ENCODE measurements at regions not wholly inside any gene's neighbourhood (a gene's known extent, or its start where the extent isn't known, plus 50 kb on each side); places are given as distances from the start of the nearest gene placed in this dataset.

- TF ChIP-seq CTCF (IDR thresholded peaks at IDR 0.05; ENCODE audit: low read depth, low read length): no peak
- TF ChIP-seq EZH2phosphoT487 (IDR thresholded peaks at IDR 0.05; ENCODE audit: low read depth): no peak
These were observed 190.8 kb upstream of the SLC8A1 start for GRCh38 chr2:40642726-40643125.
